Caco-2 (cell line): ENCODE measurements at regions not wholly inside any gene's neighbourhood (a gene's known extent, or its start where the extent isn't known, plus 50 kb on each side); places are given as distances from the start of the nearest gene placed in this dataset.

Experiments used
- BruUV-seq: library from RNA; stranded (reverse); fragments of 400-500 nt; replicated peaks from 2 replicates; lab custom pipeline; 2021; lab: Mats Ljungman, UMichigan
- CTCF ChIA-PET: fragments of 300-600 bp; sonication (Branson Sonifier 250); formaldehyde crosslinking; loops from one replicate; lab custom pipeline; 2022; ENCODE audit warnings: antibody characterized with exemption; lab: Charles Lee
- POLR2A ChIA-PET: fragments of 300-600 bp; sonication (Branson Sonifier 250); formaldehyde crosslinking; loops from one replicate; lab custom pipeline; 2022; ENCODE audit warnings: antibody characterized with exemption; lab: Charles Lee
- DNase-seq, 2 experiments: peaks; one replicate each; pipeline versions ENCODE4 v3.0.0 to v3.0.0-alpha.2; 2020 to 2022
- H3K27me3 ChIP-seq: replicated peaks from 2 replicates; pipeline ENCODE4 v1.6.0; 2011; ENCODE audit warnings: low read length; ENCODE audit not compliant: control insufficient read depth, insufficient read depth
- H3K36me3 ChIP-seq: 2 replicates; pipeline ENCODE4 v1.5.1; 2011; ENCODE audit warnings: low read length; ENCODE audit not compliant: control insufficient read depth, insufficient read depth
- H3K4me1 ChIP-seq: fragments of 250-450 bp; sonication (Bioruptor Pico); 2 replicates; pipeline ENCODE4 v1.5.1; 2020; ENCODE audit warnings: mild to moderate bottlenecking
- H3K4me3 ChIP-seq: 2 replicates; pipeline ENCODE4 v1.5.1; 2011; ENCODE audit warnings: low read depth, mild to moderate bottlenecking, control low read depth, low read length
- H3K9me3 ChIP-seq: fragments of 250-450 bp; sonication (Bioruptor Pico); 2 replicates; pipeline ENCODE4 v1.5.1; 2020; ENCODE audit warnings: mild to moderate bottlenecking, moderate library complexity
- H3K27ac Mint-ChIP-seq: one replicate; pipeline ENCODE4 v1.8.0; 2022; ENCODE audit warnings: mixed read lengths; ENCODE audit not compliant: unreplicated experiment
- H3K27me3 Mint-ChIP-seq: one replicate; pipeline ENCODE4 v1.8.0; 2022; ENCODE audit warnings: mixed read lengths; ENCODE audit not compliant: insufficient read depth, unreplicated experiment
- H3K36me3 Mint-ChIP-seq: one replicate; pipeline ENCODE4 v1.8.0; 2022; ENCODE audit warnings: mild to moderate bottlenecking, mixed read lengths; ENCODE audit not compliant: insufficient read depth, unreplicated experiment
- H3K4me1 Mint-ChIP-seq: one replicate; pipeline ENCODE4 v1.8.0; 2022; ENCODE audit warnings: low read depth, mixed read lengths; ENCODE audit not compliant: unreplicated experiment
- H3K4me3 Mint-ChIP-seq: one replicate; pipeline ENCODE4 v1.8.0; 2022; ENCODE audit warnings: mild to moderate bottlenecking, moderate library complexity, mixed read lengths; ENCODE audit not compliant: unreplicated experiment
- H3K9me3 Mint-ChIP-seq: one replicate; pipeline ENCODE4 v1.8.0; 2022; ENCODE audit warnings: mixed read lengths; ENCODE audit not compliant: unreplicated experiment
- intact Hi-C: fragments of 100-400 bp; cut with micrococcal nuclease; formaldehyde crosslinking; loops from one replicate; pipeline ENCODE4 v1.10.0; 2022; ENCODE audit not compliant: unreplicated experiment
- TF ChIP-seq, protein P1 (sequence below), 2 experiments: fragments of 200-600 bp in 1 of 2; IDR thresholded peaks; 1 replicate in 1 of 2; 2 replicates in 1 of 2; pipeline versions ENCODE4 v1.5.1 to v1.8.0; 2011 to 2022; ENCODE audit warnings: antibody characterized with exemption in 1 of 2, control low read depth in 1 of 2, inconsistent platforms in 1 of 2, low read depth in 1 of 2, low read length in 1 of 2, mild to moderate bottlenecking in 1 of 2, moderate library complexity in 1 of 2; ENCODE audit not compliant: insufficient read depth in 1 of 2, severe bottlenecking in 1 of 2, unreplicated experiment in 1 of 2

DNA sequence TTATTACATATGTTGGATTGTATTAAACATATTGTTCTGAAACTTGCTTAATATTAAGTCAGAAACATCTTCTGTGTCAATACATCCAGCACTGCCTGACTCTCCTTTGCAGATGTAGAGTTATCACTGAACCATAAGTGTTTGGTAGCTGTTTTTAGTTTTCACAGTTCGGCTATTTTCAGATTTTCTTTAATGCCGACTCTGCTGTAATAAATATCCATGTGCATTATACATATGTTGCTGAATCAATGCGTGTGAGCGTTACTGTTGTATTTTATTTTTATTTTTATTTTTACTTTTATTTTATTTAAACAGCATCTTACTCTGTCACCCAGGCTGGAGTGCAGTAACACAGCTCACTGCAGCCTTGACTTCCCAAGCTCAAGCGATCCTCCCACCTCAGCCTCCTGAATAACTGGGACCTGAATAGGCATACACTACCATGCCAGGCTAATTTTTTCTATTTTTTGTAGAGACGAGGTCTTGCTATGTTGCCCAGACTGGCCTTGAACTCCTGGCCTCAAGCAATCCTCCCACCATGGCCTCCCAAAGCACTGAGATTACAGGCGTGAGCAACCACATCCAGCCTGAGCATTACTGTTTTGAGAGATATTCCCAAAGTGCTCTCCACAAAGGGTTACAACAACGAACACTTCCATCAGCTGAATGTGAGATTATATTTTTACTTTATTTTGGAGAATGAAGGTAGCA, 50.7 kb upstream of the NOCT start:
- ChIA-PET CTCF (no interaction called here), POLR2A (no interaction called here)
- TF ChIP-seq, protein P1, sequence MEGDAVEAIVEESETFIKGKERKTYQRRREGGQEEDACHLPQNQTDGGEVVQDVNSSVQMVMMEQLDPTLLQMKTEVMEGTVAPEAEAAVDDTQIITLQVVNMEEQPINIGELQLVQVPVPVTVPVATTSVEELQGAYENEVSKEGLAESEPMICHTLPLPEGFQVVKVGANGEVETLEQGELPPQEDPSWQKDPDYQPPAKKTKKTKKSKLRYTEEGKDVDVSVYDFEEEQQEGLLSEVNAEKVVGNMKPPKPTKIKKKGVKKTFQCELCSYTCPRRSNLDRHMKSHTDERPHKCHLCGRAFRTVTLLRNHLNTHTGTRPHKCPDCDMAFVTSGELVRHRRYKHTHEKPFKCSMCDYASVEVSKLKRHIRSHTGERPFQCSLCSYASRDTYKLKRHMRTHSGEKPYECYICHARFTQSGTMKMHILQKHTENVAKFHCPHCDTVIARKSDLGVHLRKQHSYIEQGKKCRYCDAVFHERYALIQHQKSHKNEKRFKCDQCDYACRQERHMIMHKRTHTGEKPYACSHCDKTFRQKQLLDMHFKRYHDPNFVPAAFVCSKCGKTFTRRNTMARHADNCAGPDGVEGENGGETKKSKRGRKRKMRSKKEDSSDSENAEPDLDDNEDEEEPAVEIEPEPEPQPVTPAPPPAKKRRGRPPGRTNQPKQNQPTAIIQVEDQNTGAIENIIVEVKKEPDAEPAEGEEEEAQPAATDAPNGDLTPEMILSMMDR (IDR thresholded peaks at IDR 0.05; ENCODE audit: insufficient read depth in 1 of 2, low read depth in 1 of 2, low read length in 1 of 2, severe bottlenecking in 1 of 2, unreplicated experiment in 1 of 2) = no peak
- Mint-ChIP-seq H3K4me1 (peaks cover 5% of the 10 kb centered on the region), H3K4me3 (no peak overlapping the region), H3K27ac (no peak overlapping the region), H3K27me3 (no peaks in the 10 kb centered on the region), H3K9me3 (no peaks in the 10 kb centered on the region), H3K36me3 (no peaks in the 10 kb centered on the region)
- no peaks in the 10 kb centered on the region for H3K27me3 ChIP-seq
- H3K36me3 ChIP-seq = no peaks in the 10 kb centered on the region
- H3K9me3 ChIP-seq = no peaks in the 10 kb centered on the region
- peaks cover 12% of the 10 kb centered on the region for H3K4me1 ChIP-seq
- H3K4me3 ChIP-seq = no peak overlapping the region
- intact Hi-C loops = no loop called here
- no TSS peak for BruUV-seq
- DNase-seq = no peak

DNA sequence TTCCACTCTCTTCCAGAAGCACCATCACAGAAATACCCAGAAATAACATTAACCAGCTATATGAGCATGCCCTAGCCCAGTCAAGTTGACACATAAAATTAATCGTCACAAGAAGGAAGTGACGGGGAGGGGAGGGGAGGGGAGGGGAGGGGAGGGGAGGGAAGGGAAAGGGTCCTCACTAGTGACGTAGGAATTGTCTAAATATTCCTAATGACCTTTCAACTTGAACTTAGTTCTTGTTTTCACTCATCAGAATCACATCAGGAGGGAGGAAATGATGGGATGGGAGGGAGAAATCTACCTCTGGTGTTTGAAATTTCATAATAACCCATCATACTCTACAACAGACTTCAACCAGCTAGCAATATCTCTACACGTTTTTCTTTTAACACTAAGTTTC, 52.2 kb upstream of the NOCT start:
- Histone ChIP-seq H3K9me3 (no peaks in the 10 kb centered on the region), H3K27me3 (no peaks in the 10 kb centered on the region), H3K36me3 (no peaks in the 10 kb centered on the region), H3K4me1 (peaks cover 12% of the 10 kb centered on the region), H3K4me3 (no peak overlapping the region)
- Mint-ChIP-seq H3K4me1 (peaks cover 5% of the 10 kb centered on the region), H3K9me3 (no peaks in the 10 kb centered on the region), H3K27me3 (no peaks in the 10 kb centered on the region), H3K36me3 (no peaks in the 10 kb centered on the region), H3K27ac (no peak overlapping the region), H3K4me3 (no peak overlapping the region)
- CTCF ChIA-PET = no interaction called here
- POLR2A ChIA-PET = no interaction called here
- intact Hi-C loops = no loop called here
- TF ChIP-seq, protein P1 (IDR thresholded peaks at IDR 0.05; ENCODE audit: insufficient read depth in 1 of 2, low read depth in 1 of 2, low read length in 1 of 2, severe bottlenecking in 1 of 2, unreplicated experiment in 1 of 2) = no peak
- no peak for DNase-seq
- BruUV-seq = no TSS peak

DNA sequence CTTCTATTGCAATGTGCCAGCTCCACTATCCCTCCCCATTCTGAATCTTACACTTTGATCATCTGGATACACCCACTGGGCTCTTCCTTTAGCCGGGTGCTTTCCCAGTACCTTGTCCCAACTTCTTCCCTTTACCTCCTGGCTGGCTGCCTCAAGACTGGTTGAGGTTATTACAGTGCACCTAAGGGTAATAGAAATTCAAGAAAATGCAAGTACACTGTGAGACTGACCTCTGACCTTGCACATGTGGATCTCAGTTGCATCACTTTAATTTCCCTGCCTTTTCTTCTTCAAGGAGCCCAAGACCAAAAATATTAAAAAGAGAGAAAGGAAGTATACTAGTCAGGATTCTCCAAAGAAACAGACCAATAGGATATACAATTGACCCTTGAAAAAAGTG, 53.9 kb upstream of the NOCT start:
- POLR2A ChIA-PET = no interaction called here
- TF ChIP-seq, protein P1 (IDR thresholded peaks at IDR 0.05; ENCODE audit: insufficient read depth in 1 of 2, low read depth in 1 of 2, low read length in 1 of 2, severe bottlenecking in 1 of 2, unreplicated experiment in 1 of 2) = no peak
- intact Hi-C loops = no loop called here
- H3K9me3 Mint-ChIP-seq = no peaks in the 10 kb centered on the region
- no peaks in the 10 kb centered on the region for H3K27me3 ChIP-seq
- DNase-seq = no peak
- peaks cover 5% of the 10 kb centered on the region for H3K4me1 Mint-ChIP-seq
- no peaks in the 10 kb centered on the region for H3K27me3 Mint-ChIP-seq
- H3K36me3 Mint-ChIP-seq = no peaks in the 10 kb centered on the region
- BruUV-seq = no TSS peak
- H3K36me3 ChIP-seq = no peaks in the 10 kb centered on the region
- no peaks in the 10 kb centered on the region for H3K9me3 ChIP-seq
- no peak overlapping the region for H3K4me3 ChIP-seq
- CTCF ChIA-PET = interaction anchor here (0.5 kb wide), 1 partner anchor 12 kb away, joined by 3 read pairs; no protein-coding TSS in a partner anchor
- H3K4me1 ChIP-seq = no peaks in the 10 kb centered on the region
- peak overlapping the region; percentile 69 for H3K27ac Mint-ChIP-seq
- no peak overlapping the region for H3K4me3 Mint-ChIP-seq
